IPS DF 19.7 (cell line): ENCODE measurements at regions not wholly inside any gene's neighbourhood (a gene's known extent, or its start where the extent isn't known, plus 50 kb on each side); places are given as distances from the start of the nearest gene placed in this dataset.
"Not testable (repeated sequence)": the region's sequence is repeated elsewhere in the genome, so short reads cannot be mapped to it uniquely, and the experiment has no call there.

Experiments used
- DNase-seq: peaks from one replicate; pipeline ENCODE4 v3.0.0-alpha.2; 2013; ENCODE audit warnings: low read depth, low spot score

DNA sequence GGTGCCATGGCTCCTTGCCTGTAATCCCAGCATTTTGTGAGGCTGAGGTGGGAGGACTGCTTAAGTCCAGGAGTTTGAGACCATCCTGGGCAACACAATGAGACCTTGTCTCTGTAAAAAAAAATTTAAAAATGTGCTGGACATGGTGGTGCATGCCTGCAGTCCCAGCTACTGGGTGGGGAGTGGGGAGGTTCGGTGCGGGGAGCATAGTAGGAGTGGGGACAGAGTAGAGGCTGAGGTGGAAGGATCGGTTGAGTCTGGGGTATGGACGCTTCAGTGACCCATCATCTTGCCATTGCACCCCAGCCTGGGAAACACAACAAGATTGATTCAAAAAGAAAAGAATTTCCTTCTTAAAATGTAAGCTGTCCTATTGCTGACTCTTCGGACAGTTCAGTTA is 1490.0 kb upstream of the GBE1 start:
- DNase-seq = no peak

DNA sequence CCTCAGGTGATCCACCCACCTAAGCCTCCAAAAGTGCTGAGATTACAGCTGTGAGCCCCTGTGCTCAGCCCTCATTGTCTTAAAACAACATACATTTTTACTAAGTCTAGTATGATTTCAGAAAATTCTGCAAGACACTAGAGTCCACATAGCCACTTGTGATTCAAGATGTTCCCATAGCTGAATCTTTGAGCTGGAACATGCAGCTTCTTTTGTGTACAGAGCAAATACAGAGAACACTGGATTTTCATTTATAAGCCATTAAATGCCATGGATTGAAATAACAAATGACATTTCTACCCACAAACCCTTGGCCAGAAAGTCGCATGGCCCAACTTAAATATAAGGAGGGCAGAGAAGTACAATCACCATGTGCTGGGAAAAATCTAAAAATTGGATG is 1489.2 kb upstream of the GBE1 start:
- DNase-seq = no peak

DNA sequence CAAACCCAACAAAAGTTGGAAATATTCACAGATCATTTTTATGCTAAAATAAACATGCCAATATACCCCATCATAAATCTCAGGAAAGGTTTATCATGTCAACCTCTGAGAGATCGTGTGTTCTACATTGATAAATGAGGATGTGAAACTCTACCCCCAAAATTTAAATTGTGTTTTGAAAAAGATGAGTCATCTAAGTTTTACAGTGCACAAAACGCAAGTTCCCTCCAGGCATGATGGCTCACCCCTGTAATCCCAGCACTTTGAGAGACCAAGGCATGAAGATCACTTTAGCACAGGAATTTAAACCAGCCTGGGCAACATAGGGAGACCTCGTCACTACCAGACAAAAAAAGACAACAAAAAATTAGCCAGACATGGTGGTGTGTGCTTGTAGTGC is 1487.0 kb upstream of the GBE1 start:
- no peak for DNase-seq

DNA sequence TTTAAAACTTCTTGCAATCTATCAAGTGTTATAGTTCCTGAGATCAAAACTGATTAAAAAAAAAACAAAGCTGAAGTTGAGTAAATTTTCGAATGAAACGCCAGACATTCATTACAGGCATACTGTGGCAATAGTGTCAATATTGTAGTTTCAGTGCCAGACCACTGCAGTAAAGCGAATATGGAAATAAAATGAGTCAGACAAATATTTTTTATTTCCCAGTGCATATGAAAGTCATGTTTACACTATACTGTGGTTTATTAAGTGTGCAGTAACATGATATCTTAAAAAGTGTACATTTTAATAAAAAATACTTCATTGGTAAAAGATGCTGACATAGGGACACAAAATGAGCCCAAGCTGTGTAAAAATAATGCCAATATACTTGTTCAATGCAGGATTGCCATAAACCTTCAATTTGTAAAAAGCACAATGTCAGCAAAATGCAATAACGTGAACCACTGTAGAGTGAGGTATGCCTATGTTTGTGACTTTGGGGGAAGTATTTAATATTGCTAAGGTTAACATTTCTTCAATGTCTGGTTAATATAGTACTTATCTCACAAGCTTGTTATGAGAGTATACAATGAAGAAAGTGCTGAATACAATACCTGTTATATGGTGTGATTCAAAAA is 1473.9 kb upstream of the GBE1 start:
- DNase-seq = no peak

DNA sequence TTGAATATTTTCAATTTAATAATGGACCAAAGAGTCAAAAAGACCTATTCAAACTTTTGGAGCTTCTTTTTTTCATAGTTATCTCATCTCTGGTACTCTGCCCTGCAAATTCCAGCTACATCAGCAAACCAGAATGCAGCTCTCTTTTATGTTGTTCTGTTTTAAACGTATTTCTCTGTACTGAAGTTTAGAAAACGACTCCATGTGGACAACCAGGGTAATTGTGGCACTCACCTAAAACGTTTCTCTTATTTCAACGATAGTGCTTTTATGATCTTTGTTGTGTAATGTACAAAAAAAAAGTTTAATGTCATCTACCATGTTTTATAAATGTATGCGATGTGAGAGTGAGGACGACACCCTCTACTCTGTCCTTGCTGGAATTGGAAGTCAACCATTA is 1472.3 kb upstream of the GBE1 start:
- DNase-seq = no peak

DNA sequence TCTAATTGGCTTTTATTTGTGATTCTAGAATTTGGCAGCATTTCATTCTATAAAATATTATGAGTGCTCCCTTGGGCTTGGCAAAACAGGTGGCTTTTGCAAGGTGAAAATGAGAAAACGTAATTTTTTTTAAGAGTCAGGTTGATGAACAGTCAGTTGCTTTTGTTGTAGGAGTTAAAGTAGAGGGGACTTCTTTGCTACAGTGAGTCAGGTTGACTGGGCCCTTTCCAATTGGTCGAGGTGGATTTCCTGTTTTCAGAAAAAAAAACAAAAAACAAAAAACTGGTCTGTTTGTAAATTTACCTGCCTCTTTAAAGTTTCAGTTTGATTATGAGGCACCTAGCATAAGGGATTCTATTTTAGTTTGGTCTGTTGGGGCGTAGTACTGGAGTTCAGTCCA is 1469.4 kb upstream of the GBE1 start:
- no peak for DNase-seq

DNA sequence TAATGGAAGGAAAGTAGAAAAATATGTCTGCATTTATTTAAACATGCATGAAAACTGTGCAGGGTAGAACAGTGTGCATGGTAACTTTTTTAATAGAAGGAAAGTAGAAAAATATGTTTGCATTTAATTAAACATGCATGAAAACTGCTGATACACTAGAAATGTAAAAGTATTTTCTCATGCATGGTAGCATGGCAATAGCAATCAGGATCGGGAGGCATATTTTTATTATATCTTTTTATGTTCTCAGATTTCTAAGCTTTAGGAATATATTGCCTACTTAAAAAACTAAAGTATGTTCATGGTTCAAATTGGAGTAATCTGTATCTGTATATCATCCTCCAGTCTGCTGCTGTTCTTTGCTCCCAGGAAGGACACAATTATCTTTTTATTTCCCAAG is 1468.9 kb upstream of the GBE1 start:
- no peak for DNase-seq

DNA sequence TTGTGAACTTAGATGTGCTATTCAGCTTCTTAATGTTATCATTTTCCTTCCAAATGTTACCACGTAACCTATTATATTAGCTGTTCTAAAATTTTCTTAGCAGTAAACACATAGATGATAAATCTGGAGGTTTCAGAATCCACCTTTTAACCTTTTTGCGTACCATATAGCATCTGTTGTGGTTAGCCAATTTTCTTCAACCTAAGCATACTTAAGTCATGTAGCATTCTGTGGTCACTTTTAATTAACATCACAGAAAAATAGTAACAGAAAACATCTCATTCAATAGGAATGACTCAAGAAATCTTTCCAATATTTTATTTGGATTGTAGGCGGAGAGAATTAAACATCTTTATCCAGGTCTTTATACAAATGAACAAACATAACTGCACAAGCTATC is 1465.3 kb upstream of the GBE1 start:
- no peak for DNase-seq

DNA sequence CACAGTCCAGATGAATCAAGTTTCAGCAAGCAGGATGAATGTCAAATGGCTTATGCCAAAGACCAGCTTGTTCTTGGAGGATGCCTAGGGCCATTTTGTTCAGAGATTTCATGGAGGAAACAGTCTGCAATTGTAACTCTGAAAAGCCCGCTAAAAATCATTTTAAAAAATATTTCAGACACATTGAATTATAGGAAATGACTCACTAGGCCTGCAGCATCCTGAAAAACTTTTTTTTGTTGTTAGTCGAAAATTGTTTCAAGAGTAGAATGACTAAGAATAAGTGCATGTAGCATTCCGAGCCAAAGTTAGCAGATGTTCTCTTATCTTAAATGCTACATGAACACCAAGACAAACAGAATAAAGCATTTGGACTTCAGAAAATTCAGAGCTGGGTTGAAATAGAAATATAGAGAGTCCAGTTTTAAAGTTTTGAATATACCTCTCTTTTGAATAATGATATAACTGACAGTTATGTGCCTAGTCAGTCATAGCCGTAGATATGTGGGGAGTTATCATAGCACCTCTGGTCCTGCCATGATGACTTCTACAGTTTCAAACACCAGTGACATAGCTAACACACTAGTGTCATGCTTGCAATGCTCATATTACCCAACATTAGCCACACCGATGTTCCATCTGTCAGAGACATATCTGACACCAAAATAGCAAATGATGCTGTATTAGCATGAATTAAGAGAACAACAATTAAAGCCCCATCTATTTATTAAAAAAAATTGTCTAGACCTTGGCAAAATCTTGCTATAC is 1462.8 kb upstream of the GBE1 start:
- DNase-seq = no peak

DNA sequence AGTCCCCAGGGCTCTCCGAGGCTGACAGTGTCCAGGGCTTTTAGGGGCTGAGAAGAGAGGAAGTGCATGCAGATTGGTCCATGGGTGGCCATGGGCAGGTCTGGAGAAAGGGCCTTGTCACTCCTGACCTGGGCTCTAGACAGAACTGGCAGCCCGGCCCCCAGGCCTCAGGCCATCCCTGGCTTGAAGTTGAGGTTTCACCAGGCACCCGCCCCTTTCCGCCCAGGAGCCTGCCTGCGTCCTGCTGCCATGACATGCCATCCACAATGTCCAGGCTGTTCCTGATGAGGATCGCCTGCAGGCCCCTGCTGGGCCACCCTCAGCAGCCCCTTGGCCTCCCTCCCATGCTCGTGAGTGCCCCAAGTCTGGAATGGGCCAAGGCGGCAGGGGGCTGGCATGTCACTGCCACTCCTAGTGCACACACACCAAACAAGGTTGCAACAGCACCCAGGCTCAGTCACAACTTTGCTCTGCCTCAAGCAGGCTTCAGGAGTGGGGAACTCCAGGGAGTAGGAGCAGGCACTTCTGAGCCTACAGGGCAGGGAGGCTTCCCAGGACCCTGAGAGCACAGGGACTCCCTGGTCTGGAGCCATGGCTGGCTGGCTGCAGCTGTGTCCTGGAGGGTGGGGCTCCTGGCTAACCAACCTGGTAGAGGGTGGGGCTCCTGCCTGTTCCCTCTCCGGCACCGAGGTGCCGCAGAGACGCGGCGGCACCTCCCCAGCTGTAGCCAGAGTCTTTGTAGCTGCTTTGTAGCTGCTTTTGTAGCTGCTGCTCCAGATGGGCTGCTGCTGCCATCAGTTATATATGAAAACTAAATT is 1457.1 kb upstream of the GBE1 start:
- no peak for DNase-seq

DNA sequence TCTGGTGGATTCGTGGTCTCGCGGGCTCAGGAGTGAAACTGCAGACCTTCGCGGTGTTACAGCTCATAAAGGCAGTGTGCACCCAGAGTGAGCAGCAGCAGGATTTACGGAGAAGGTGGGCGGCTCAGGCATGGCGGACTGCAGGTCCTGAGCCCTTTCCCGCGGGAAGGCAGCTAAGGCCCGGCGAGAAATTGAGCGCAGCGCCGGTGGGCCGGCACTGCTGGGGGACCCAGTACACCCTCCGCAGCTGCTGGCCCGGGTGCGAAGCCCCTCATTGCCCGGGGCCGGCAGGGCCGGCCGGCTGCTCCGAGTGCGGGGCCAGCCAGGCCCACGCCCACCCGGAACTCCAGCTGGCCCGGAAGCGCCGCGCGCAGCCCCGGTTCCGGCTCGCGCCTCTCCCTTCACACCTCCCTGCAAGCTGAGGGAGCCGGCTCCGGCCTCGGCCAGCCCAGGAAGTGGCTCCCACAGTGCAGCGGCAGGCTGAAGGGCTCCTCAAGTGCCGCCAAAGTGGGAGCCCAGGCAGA is 1456.2 kb upstream of the GBE1 start:
- DNase-seq = not testable (repeated sequence)

DNA sequence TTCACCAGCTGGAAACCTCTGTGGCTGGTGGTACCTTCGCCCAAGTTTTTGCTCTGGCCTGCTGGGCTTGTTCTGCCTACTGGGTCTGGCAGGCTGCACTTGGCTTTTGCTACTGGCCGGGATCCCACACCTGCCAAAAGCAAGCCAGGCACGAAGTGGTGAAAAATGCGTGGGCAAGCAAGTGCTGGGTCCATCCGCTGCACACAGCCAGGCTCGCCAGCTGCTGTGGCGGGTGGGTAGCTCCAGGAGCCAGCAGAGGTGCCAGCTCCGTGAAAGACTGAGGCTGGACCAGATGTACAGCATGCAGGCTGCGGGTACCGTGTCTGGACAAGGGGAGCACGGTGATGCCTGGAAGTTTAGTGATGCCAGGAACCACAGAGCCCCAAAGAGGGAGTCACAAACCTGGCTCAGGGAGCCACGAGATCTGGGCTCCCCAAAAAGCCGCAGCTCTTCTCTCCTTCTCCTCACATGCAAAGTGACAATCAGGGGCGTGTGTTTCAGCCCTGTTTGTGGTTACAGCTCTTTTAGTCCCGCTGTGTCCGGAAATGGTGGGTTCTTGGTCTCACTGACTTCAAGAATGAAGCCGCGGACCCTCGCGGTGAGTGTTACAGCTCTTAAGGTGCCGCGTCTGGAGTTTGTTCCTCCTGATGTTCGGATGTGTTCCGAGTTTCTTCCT is 1455.6 kb upstream of the GBE1 start:
- DNase-seq = no peak

DNA sequence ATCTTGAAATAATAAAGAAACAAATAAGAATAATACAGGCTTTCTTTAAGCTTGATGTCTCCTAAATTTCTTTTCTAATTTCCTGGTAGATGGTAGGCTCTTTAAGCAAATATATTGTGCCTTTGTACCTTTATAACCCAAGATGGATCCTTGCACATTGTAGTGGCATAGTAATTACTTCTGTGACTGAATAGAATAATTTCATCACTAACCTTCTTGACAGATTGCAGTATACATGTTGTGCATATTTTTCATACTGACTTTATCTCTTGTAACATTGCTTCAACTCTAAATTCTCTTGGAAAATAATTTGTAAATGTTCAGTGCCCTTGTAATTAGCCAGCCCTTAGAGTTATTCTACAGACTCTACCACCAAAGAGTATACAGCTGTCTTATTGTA is 1433.8 kb upstream of the GBE1 start:
- no peak for DNase-seq

DNA sequence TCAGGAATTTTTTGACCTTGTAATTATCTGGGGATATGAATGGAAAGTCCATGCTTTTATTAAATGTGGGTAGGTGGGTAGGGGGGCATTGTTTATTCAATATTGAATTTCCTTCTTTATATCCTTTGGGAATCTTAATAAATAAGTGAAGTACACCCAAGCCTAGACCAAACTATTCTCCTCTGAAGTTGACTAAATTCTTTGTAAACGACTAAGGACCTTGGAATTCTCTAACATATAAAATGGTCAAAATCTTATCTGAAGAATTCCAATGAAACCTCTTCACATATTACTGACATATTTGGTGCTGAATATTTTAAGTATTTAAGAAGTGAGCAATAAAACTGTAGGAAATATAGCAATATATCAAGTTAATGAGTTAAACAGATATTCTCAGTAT is 1432.1 kb upstream of the GBE1 start:
- DNase-seq = no peak

DNA sequence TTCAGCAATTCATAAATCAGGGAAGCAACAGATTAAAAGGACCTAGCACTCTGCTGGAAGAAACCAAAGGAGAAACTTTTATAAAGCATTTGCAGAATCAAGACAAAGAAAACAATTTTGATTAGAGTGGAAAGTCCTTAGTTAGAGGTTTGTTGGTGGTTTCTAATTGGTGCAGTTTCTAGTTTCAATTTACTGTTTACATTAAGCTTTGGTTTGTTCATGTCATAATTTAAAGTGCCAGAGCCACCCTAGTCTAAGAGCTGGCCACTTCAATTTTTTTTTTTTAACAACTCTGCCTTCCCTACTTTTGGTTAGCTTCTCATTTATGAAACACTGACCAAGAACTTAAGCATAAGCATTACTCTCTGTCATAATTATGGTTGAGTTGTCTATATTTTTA is 1428.2 kb upstream of the GBE1 start:
- DNase-seq = no peak

DNA sequence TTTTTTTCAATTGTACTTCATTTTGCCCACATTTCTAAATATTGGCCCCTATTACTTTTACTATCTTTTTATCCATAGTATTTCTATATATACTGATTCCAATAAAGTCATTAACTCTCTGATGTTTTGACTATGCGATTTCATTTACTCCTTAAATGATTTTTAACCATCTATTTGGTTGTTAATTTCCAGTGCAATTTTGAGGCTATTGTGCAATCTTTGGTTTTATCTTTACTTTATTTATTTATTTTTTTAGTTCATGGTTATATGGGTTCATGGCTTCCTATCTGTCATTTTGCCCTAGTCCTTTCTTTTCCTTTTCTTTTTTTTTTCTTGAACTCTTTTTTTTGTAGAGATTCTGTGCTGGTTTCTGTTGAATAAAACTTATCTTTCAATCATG is 1408.0 kb upstream of the GBE1 start:
- no peak for DNase-seq

DNA sequence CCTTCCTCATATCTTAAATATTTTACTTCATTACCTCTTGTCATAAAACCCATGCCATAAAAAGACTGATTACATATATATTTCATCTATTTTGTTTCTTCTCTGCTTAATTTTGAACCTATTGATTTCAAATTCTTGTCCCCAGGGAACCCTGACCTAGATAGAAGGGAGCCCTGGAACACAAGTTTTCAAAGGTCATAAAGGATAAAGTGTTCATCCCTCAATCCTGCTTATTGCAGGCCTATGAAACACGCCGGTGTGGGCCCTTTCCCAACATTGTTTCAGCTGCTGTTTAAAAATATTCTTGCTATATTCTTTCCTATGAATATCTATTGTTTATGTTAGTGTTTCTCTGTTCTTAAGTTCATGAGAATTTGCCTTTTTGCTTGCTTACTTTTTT is 1389.5 kb upstream of the GBE1 start:
- no peak for DNase-seq

DNA sequence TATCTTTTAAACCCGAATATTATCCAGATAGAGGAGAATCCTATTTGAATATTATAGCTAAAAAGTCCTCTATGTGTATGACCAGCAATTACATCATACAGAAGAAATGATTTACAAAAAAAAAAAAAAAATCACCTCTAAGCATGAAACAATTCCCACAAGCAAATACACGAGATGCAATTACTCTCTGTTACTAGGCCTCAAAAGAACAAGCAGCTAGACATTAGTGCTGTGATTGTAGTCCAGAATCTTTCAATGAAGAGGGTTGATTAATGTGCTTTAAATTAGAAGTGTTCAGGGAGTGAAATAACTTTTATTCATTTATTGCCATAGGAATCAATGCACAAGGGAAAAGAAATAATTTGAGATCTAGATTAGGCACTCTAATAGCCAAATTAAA is 1379.5 kb upstream of the GBE1 start:
- DNase-seq = no peak

DNA sequence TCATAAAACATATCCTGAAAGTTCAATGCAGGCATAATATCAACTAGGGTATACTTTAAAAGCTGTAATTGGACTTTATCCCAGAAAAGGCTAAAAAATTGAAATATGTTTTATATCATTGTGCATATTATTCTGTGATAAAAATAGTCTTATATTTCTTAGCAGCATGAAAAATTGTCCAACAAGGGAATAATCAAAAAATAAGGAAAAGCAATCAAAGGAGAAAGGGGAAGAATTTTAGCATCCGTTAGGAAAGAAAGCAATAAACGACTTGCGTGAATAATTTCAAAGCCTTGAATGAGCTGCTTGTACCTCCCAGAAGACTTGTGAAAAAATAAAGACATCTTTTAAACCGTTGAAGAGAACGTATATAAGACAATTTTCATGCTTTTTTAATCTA is 1369.8 kb upstream of the GBE1 start:
- no peak for DNase-seq

DNA sequence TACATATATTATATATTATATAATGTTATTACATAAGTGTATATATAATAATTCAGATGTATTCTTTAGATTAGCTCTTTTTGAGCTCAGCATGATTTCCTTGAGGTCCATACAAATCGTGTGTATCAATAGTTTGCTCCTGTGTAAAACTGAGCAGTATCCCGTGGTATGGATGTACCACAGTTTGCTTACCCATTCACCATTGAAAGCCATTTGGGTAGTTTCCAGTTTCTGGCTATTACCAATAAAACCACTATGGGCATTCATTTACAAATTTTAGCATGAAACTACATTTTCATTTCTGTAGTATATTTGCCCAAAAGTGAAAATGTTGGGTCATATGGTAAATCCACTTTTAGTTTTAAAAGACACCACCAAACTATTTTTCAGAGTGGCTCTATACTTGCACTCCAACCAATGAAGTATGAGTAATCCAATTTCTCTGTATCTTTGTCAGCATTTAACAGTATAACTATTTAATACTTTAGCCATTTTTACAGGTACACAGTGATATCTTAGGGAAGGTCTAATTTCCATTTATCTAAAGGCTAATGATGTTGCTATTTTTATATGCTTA is 1361.4 kb upstream of the GBE1 start:
- DNase-seq = no peak

DNA sequence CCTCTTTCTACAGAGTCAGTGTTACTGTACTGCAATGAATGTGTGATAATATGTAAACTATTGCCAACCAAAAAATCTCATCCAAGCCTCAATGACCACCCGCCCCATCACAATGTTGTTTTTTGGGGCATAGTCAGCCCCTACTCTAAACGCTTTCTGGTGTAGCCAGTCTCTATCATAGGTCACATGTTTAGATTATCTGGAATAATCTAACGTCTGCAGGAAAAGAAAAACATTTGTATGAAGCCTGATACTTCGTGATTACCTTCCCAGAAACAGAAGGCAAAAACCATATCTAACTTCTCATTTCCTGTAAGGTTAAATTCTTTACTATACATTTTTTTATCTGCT is 1331.8 kb upstream of the GBE1 start:
- no peak for DNase-seq
